ENCODE measurements at regions not wholly inside any gene's neighbourhood (a gene's known extent, or its start where the extent isn't known, plus 50 kb on each side); places are given as distances from the start of the nearest gene placed in this dataset.

GRCh38 chr14:71387753-71388152 lies 480.5 kb downstream of the PCNX1 start:
- TF ChIP-seq FOXP2 (optimal IDR thresholded peaks at IDR 0.05; ENCODE audit: borderline replicate concordance, extremely low read depth, extremely low read length, insufficient read depth) (no peak), SIN3A (IDR thresholded peaks at IDR 0.05; ENCODE audit: borderline replicate concordance, insufficient read depth, low read length) (no peak), TAF1 (IDR thresholded peaks at IDR 0.05; ENCODE audit: borderline replicate concordance, insufficient read depth, low read length) (no peak), POLR2AphosphoS5 (IDR thresholded peaks at IDR 0.05; ENCODE audit: low read depth, low read length) (no peak)
- TF ChIP-seq, protein P1, sequence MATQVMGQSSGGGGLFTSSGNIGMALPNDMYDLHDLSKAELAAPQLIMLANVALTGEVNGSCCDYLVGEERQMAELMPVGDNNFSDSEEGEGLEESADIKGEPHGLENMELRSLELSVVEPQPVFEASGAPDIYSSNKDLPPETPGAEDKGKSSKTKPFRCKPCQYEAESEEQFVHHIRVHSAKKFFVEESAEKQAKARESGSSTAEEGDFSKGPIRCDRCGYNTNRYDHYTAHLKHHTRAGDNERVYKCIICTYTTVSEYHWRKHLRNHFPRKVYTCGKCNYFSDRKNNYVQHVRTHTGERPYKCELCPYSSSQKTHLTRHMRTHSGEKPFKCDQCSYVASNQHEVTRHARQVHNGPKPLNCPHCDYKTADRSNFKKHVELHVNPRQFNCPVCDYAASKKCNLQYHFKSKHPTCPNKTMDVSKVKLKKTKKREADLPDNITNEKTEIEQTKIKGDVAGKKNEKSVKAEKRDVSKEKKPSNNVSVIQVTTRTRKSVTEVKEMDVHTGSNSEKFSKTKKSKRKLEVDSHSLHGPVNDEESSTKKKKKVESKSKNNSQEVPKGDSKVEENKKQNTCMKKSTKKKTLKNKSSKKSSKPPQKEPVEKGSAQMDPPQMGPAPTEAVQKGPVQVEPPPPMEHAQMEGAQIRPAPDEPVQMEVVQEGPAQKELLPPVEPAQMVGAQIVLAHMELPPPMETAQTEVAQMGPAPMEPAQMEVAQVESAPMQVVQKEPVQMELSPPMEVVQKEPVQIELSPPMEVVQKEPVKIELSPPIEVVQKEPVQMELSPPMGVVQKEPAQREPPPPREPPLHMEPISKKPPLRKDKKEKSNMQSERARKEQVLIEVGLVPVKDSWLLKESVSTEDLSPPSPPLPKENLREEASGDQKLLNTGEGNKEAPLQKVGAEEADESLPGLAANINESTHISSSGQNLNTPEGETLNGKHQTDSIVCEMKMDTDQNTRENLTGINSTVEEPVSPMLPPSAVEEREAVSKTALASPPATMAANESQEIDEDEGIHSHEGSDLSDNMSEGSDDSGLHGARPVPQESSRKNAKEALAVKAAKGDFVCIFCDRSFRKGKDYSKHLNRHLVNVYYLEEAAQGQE (IDR thresholded peaks at IDR 0.05; ENCODE audit: insufficient read depth in 1 of 2, low read depth in 2 of 2, low read length in 2 of 2), result no peak

DNA sequence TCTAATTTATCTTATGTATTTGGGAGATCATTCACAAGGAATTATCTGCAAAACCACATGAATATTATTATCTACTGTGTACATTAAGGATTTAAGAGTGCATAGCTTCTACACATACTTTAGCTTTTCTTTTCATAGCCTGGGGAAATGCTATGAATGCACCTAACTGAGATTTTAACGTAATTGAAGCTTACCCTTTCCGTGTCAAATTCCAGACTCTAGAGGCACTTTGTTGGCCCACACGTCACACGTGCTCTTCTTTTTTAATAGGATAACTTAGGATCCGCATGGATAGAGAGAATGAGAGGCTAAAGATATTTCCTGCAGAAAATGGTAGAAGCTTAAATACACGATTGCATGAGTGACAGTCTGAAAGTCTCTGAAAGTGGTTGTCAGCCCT lies 481.1 kb downstream of the PCNX1 start:
- no peak for TF ChIP-seq FOXP2 (optimal IDR thresholded peaks at IDR 0.05; ENCODE audit: borderline replicate concordance, extremely low read depth, extremely low read length, insufficient read depth)
- TF ChIP-seq, protein P1 (IDR thresholded peaks at IDR 0.05; ENCODE audit: insufficient read depth in 1 of 2, low read depth in 2 of 2, low read length in 2 of 2), result no peak
- TF ChIP-seq POLR2AphosphoS5 (IDR thresholded peaks at IDR 0.05; ENCODE audit: low read depth, low read length), result no peak
- no peak for TF ChIP-seq SIN3A (IDR thresholded peaks at IDR 0.05; ENCODE audit: borderline replicate concordance, insufficient read depth, low read length)
- no peak for TF ChIP-seq TAF1 (IDR thresholded peaks at IDR 0.05; ENCODE audit: borderline replicate concordance, insufficient read depth, low read length)

GRCh38 chr14:71388862-71389261 lies 481.6 kb downstream of the PCNX1 start:
- TF ChIP-seq, protein P1 (IDR thresholded peaks at IDR 0.05; ENCODE audit: insufficient read depth in 1 of 2, low read depth in 2 of 2, low read length in 2 of 2), result no peak
- TF ChIP-seq FOXP2 (optimal IDR thresholded peaks at IDR 0.05; ENCODE audit: borderline replicate concordance, extremely low read depth, extremely low read length, insufficient read depth) (no peak), POLR2AphosphoS5 (IDR thresholded peaks at IDR 0.05; ENCODE audit: low read depth, low read length) (no peak), TAF1 (IDR thresholded peaks at IDR 0.05; ENCODE audit: borderline replicate concordance, insufficient read depth, low read length) (no peak), SIN3A (IDR thresholded peaks at IDR 0.05; ENCODE audit: borderline replicate concordance, insufficient read depth, low read length) (no peak)

- TF ChIP-seq FOXP2 (optimal IDR thresholded peaks at IDR 0.05; ENCODE audit: borderline replicate concordance, extremely low read depth, extremely low read length, insufficient read depth) (no peak), TAF1 (IDR thresholded peaks at IDR 0.05; ENCODE audit: borderline replicate concordance, insufficient read depth, low read length) (no peak), POLR2AphosphoS5 (IDR thresholded peaks at IDR 0.05; ENCODE audit: low read depth, low read length) (no peak), SIN3A (IDR thresholded peaks at IDR 0.05; ENCODE audit: borderline replicate concordance, insufficient read depth, low read length) (no peak)
- TF ChIP-seq, protein P1 (IDR thresholded peaks at IDR 0.05; ENCODE audit: insufficient read depth in 1 of 2, low read depth in 2 of 2, low read length in 2 of 2), result no peak
These were observed 487.1 kb downstream of the PCNX1 start for GRCh38 chr14:71394386-71394785.

- TF ChIP-seq, protein P1 (IDR thresholded peaks at IDR 0.05; ENCODE audit: insufficient read depth in 1 of 2, low read depth in 2 of 2, low read length in 2 of 2), result no peak
- TF ChIP-seq POLR2AphosphoS5 (IDR thresholded peaks at IDR 0.05; ENCODE audit: low read depth, low read length) (no peak), FOXP2 (optimal IDR thresholded peaks at IDR 0.05; ENCODE audit: borderline replicate concordance, extremely low read depth, extremely low read length, insufficient read depth) (no peak), TAF1 (IDR thresholded peaks at IDR 0.05; ENCODE audit: borderline replicate concordance, insufficient read depth, low read length) (no peak), SIN3A (IDR thresholded peaks at IDR 0.05; ENCODE audit: borderline replicate concordance, insufficient read depth, low read length) (no peak)
These were observed 487.9 kb downstream of the PCNX1 start for GRCh38 chr14:71395151-71395604.
